ENCODE measurements at regions not wholly inside any gene's neighbourhood (a gene's known extent, or its start where the extent isn't known, plus 50 kb on each side); places are given as distances from the start of the nearest gene placed in this dataset.

DNA sequence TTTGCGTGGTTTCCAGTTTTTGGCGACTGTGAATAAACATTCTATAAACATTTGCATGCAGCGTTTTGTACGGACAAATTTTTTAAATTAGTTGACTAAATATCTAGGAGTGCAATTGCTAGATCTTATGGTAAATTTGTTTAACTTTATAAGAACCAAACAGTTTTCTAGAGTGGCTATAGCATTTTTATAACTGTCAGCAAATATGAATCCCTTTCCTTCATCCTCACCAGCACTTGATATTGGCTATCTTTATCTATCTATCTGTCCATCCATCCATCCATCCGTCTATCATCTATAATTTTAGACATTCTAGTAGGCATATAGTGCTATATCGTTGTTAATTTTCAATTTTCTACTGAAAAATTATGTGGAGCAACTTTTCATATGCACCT, 158.4 kb upstream of the CHRNA7 start:
- no peak overlapping the region for H3K4me3 ChIP-seq (replicated peaks; ENCODE audit: low read depth, low read length)
- TF ChIP-seq, protein P1, sequence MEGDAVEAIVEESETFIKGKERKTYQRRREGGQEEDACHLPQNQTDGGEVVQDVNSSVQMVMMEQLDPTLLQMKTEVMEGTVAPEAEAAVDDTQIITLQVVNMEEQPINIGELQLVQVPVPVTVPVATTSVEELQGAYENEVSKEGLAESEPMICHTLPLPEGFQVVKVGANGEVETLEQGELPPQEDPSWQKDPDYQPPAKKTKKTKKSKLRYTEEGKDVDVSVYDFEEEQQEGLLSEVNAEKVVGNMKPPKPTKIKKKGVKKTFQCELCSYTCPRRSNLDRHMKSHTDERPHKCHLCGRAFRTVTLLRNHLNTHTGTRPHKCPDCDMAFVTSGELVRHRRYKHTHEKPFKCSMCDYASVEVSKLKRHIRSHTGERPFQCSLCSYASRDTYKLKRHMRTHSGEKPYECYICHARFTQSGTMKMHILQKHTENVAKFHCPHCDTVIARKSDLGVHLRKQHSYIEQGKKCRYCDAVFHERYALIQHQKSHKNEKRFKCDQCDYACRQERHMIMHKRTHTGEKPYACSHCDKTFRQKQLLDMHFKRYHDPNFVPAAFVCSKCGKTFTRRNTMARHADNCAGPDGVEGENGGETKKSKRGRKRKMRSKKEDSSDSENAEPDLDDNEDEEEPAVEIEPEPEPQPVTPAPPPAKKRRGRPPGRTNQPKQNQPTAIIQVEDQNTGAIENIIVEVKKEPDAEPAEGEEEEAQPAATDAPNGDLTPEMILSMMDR (IDR thresholded peaks at IDR 0.05; ENCODE audit: low read depth, low read length, missing control alignments), result no peak
- DNase-seq (ENCODE audit: extremely low read depth, low read depth), result no peak

DNA sequence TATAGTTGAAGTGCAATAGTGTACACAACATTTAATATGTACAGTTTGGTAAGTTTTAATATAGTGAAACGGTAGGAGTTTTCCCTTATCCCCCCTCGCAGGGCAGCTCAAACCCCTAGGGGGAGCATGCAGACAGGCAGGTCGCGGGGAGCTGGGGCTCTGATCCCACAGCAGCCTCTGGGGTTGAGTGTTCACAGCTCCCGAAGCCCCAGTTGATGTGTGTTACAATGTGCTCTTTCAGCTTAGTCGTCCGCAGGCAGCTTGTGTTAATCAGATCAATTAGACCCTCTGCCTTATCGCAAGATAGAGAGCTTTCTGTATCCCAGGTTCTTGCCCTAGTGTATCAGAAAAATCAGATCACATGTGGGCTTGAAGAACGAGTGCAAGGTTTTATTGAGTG, 143.1 kb upstream of the CHRNA7 start:
- TF ChIP-seq, protein P1 (IDR thresholded peaks at IDR 0.05; ENCODE audit: low read depth, low read length, missing control alignments), result no peak
- H3K4me3 ChIP-seq (replicated peaks; ENCODE audit: low read depth, low read length), result no peak overlapping the region
- no peak for DNase-seq (ENCODE audit: extremely low read depth, low read depth)

- DNase-seq (ENCODE audit: extremely low read depth, low read depth), result no peak
- TF ChIP-seq, protein P1 (IDR thresholded peaks at IDR 0.05; ENCODE audit: low read depth, low read length, missing control alignments), result no peak
- no peak overlapping the region for H3K4me3 ChIP-seq (replicated peaks; ENCODE audit: low read depth, low read length)
Measured at GRCh38 chr15:31892513-31892912, 137.8 kb upstream of the CHRNA7 start.

DNA sequence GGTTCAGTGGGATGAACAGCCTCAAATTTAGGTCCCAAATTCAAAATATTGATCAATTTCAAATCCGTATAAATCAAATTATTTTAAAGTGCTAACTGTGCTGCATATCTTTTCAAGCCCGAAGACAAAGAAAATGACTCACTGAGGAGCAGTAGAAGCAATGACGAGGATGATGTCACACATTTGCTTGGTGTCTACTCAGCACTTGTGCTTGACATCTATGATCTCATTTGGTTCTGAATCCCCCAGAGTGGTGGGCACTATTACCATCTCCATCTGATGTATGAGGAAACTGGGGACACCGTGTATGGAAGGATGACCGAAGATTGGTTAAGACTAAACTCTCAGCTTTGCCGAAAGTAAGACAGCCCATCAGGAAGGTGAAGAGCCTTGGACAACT, 136.5 kb upstream of the CHRNA7 start:
- no peak for DNase-seq (ENCODE audit: extremely low read depth, low read depth)
- TF ChIP-seq, protein P1 (IDR thresholded peaks at IDR 0.05; ENCODE audit: low read depth, low read length, missing control alignments), result no peak
- no peak overlapping the region for H3K4me3 ChIP-seq (replicated peaks; ENCODE audit: low read depth, low read length)

DNA sequence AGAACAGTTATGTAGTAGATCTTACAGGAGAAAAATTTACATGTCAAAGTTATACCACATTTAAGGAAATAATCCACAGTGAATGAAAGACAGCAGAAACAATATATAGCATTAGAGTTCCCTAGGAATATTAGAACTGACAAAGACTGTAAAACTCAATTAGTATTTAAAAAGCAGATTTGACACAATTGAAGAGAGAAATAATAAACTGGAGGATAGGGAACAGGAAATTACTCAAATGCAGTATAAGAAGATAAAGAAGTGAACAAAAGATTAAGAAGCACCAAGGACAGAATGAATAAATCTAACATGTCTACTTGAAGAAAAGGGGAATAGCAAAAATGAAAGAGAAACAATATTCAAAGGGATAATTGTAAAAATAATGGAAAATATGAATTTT, 132.6 kb upstream of the CHRNA7 start:
- H3K4me3 ChIP-seq (replicated peaks; ENCODE audit: low read depth, low read length), result no peak overlapping the region
- TF ChIP-seq, protein P1 (IDR thresholded peaks at IDR 0.05; ENCODE audit: low read depth, low read length, missing control alignments), result no peak
- no peak for DNase-seq (ENCODE audit: extremely low read depth, low read depth)

GRCh38 chr15:31901501-31901900, 128.8 kb upstream of the CHRNA7 start:
- TF ChIP-seq, protein P1 (IDR thresholded peaks at IDR 0.05; ENCODE audit: low read depth, low read length, missing control alignments), result no peak
- no peak for DNase-seq (ENCODE audit: extremely low read depth, low read depth)
- no peak overlapping the region for H3K4me3 ChIP-seq (replicated peaks; ENCODE audit: low read depth, low read length)

- TF ChIP-seq, protein P1 (IDR thresholded peaks at IDR 0.05; ENCODE audit: low read depth, low read length, missing control alignments), result no peak
- H3K4me3 ChIP-seq (replicated peaks; ENCODE audit: low read depth, low read length), result no peak overlapping the region
- no peak for DNase-seq (ENCODE audit: extremely low read depth, low read depth)
Measured at GRCh38 chr15:31905054-31905453, 125.3 kb upstream of the CHRNA7 start.
